Left ventricle myocardium superior (tissue), 1 donor: ENCODE measurements at regions not wholly inside any gene's neighbourhood (a gene's known extent, or its start where the extent isn't known, plus 50 kb on each side); places are given as distances from the start of the nearest gene placed in this dataset.

Source experiments
- ATAC-seq: fragments of 200-7000 bp; cut with Tn5 transposase; one replicate; pipeline ENCODE4 v1.9.1; 2020; ENCODE audit warnings: mild to moderate bottlenecking, moderate library complexity
- DNase-seq: peaks from one replicate; pipeline ENCODE4 v3.0.0-alpha.2; 2020
- intact Hi-C: fragments of 100-400 bp; cut with micrococcal nuclease; formaldehyde crosslinking; loops from one replicate; pipeline ENCODE4 v1.11.0; 2022
- donor health status: DM: no; HTN: yes; CAD: no; lungs with severe emphysema.

GRCh38 chr2:128368437-128369107 is 49.9 kb upstream of the HS6ST1 start:
- DNase-seq (no peak), ATAC-seq (no peak)
- intact Hi-C loops = no loop called here

DNA sequence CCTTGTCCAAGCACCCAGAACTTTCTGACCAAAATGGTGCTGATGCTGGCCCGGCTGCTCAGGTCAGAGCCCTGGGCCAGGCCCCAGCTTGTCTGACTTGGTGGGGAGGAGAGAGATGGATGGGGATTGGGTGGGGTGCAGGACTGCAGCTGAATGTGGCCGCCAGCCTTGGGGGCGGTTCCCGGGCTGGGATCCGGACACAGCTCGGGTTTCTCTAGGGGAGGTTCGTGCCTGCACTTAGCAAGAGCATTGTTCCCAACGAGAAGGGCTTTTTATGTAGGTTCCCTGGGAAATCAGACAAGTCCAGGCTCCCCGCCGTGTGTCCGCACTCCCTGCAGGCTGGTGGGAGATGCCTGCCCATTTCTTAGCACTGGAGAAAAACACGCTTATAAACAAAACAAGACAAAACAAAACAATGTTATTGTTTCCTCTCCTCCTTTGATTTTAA is 50.5 kb upstream of the HS6ST1 start:
- no peak for DNase-seq
- peak; percentile 64 for ATAC-seq
- intact Hi-C loops = no loop called here

DNA sequence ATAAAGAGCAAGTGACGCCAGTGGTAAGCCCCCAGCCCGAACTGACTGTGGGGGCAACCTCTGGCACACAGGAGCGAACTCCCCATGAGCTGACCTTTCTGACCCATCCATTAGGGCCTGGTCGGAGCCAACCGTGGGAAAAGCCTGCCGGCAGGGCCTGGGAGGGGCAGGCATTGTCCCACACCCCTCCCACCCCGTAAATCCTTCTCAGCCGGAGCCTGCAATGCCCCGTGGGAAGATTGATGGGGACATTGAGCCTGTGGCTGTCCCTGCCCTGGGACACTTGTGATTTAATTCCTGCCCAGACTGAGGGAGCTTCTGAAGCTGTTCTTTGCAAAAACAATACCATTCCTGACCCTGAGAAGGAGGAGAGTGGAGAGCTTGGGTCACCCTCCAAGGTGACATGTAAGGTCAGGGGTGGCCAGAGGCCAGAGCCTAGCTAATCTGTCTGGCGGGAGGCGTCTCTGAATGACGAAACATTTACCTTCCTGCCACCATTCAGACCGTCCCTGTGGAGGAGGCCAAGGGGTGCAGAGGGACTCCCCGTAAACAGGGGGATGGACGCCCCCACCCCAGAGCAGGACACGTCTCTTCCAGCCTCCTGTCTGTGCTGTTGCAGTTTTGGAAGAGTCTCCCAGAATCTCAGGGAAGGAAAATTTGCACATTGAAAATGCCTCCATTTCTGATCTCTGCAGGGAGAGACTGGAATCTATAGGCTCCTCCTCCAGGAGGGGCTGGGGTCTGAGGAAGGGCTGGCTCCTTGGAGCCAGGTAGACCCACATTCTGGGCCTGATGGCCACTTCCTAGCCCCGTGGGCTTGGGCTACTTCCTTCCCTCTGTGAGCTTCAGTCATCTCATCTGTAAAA is 51.2 kb upstream of the HS6ST1 start:
- no peak for DNase-seq
- no peak for ATAC-seq
- intact Hi-C loops = no loop called here

DNA sequence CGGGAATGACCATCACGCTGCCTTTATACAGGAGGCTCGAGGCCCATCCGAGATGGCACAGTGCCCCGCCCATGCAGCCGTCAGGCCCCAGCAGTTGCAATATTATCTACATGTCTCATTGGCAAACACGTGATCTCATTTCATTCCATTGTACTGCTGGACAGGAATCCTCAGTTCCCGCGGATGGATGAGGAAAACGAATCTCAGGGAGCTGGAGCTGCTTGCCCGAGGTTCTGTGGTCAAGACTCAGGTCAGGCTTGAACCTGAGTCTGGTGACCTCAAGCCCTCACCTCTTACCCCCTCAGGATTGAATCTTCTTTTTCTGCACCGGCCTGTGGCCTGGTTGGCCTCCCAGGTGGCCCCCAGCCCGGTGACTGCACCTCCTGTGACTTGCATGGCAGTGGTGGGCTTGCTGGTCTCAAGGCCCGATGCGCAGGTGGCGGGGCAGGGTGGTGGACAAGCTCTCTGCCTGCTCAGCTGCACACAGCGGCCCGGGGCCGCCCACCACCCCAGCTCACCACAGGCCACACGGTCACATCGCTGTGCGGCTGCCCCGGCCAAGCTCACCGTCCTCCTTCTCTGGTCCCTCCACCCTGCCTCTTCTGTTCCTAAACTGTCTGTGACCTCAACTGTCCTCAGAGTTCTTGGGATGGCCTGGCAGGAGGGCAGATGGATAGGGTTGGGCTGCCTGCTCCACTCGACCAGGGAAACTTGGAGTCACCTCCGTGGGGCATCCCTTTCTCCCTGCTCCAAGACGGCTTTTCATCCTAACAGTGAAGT is 52.0 kb upstream of the HS6ST1 start:
- DNase-seq (no peak), ATAC-seq (no peak)
- intact Hi-C loops = no loop called here

GRCh38 chr2:128371248-128371630 is 52.6 kb upstream of the HS6ST1 start:
- DNase-seq (no peak), ATAC-seq (no peak)
- intact Hi-C loops = no loop called here

GRCh38 chr2:128371648-128372345 is 53.1 kb upstream of the HS6ST1 start:
- DNase-seq = no peak

DNA sequence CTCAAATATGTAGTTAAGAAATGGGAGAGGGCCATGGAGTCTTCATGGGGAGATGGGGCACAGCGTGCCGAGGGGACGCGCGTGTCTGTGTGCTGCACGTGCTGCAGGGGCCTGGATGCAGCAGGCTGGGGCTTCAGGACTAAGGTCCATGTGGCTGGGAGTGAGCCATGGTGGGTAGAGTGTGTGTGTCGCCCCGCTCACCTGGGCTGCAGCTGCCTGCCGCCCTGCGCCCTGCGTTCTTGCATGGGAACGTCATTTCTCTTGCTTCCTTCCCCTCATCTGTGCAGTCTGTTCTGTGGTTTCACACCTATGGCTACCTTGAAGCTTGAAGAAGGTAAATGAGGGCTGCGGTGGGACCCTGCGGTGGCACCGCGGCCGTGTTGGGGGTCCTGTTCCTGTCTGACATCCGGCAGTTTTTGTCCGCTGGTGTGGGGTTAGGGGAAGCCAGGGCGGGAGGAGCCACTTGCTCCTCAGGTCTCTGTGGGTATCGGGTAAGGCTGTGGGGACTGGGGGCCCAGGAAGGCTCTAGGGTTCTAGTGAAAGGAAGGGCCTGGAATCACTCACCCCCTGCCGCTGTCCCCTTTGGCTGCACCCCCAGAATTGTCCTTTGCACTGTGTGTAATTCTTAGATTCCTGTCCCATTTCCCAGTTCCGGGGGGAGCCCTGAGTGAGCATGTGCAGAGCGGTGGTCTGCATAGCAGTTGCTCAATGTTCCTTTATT is 54.1 kb upstream of the HS6ST1 start:
- intact Hi-C loops = no loop called here
- DNase-seq (no peak), ATAC-seq (no peak)

More at GRCh38 chr2:128371648-128372345, 53.1 kb upstream of the HS6ST1 start:
- ATAC-seq = no peak
- intact Hi-C loops = no loop called here

DNA sequence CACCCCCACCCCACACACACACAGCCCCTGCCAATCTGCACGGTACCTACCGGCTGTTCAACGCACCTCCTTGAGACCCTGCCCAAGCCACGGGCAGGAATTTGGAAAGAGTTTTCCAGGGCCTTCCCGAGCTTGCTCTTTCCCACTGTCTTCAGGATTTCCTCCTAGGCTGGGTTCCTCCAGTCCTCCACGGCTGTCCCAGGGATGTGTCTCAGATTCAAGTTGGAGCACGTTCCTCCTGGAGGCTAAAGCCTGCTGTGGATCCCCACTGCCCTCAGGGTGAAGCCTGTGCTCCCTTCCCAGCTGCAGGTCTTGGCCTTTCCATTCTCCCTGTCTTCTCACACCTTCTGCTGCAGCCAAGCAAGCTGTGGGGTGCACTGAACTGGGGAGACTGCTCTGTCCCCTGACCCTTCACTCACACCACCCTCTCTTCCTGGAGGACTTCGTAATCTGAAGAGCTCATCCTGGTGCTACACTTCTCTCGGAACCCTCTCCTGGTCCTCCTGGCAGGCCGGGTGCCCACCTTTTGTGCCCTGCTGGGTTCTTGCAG is 54.9 kb upstream of the HS6ST1 start:
- DNase-seq (no peak), ATAC-seq (no peak)
- intact Hi-C loops = no loop called here

DNA sequence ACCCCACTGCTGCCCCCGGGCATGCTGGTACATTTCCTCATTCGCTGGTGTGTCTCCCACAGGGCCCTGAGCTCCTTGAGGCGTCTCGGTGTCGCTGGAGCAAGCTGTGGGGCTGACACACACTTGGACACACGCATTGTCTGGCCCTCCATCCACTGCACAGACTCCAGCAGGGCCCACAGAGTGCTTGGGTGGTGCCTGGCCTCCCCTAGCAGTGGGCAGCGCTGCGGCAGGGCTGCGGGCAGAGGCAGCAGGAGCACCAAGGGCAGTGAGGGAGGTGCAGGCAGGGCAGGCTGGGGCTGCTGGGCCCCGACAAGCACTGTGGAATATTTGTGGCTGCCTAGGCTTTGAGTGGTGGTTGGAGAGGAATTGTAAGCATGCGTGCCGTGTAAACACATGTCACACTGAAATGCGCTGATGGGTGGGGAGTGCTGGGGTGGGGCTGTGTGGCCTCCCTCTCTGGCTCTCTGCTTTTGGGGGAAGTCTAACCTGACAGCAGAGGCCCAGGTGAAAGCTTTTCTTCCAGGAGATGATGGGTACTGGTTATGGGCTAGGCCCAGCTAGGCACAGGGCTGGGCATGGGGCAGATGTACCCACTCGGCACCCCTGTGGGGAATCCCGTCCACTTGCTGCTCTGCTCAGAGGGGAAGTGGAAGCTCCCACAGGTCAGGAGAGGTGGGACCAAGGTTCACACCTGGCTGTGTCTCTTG is 55.5 kb upstream of the HS6ST1 start:
- DNase-seq = no peak
- intact Hi-C loops = no loop called here
- no peak for ATAC-seq

GRCh38 chr2:128374711-128375413 is 56.2 kb upstream of the HS6ST1 start:
- ATAC-seq (no peak), DNase-seq (no peak)
- intact Hi-C loops = no loop called here

- ATAC-seq = no peak
Measured at GRCh38 chr2:128375454-128375853, 56.8 kb upstream of the HS6ST1 start.

DNA sequence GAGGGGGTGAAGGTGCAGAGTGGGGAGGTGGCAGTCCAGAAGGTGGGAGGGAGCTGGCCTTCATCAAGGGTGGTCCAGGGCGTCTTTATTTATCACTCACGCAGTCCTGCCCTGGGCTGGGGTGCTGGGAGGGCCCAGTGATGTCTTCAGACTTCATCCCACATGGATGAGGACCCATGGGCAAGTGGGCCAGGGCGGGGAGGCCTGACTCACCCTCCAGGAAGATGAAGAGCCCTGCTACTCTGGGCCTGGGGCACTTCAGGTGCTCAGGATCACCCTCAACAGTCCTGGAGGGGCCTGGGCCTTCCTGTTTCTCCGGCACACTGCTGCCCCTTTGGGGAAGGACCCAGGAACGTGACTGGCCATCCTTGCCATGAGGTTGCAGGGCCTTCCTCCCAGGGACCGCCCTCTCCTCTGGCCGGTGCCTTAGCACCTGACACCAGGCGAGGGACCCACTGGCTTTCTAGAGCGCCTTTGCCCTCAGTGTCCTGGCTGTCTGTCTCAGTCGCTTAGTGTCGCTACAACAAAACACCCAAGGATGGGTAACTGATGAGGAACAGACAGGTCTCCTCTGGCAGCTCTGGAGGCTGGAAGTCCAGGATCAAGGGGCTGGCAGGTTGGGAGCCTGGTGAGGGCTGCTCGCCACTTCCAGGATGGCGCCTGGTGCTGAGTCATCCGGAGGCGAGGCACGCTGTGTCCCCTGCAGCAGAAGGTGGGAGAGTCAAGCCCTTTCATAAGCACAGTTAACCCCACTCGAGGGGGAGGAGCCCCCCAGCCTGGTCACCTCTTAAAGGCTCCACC is 57.8 kb upstream of the HS6ST1 start:
- no peak for DNase-seq
- no peak for ATAC-seq
- intact Hi-C loops = no loop called here

More at GRCh38 chr2:128375454-128375853, 56.8 kb upstream of the HS6ST1 start:
- intact Hi-C loops = no loop called here
- DNase-seq = no peak

- ATAC-seq (no peak), DNase-seq (no peak)
- intact Hi-C loops = no loop called here
Measured at GRCh38 chr2:128377071-128377910, 58.6 kb upstream of the HS6ST1 start.

DNA sequence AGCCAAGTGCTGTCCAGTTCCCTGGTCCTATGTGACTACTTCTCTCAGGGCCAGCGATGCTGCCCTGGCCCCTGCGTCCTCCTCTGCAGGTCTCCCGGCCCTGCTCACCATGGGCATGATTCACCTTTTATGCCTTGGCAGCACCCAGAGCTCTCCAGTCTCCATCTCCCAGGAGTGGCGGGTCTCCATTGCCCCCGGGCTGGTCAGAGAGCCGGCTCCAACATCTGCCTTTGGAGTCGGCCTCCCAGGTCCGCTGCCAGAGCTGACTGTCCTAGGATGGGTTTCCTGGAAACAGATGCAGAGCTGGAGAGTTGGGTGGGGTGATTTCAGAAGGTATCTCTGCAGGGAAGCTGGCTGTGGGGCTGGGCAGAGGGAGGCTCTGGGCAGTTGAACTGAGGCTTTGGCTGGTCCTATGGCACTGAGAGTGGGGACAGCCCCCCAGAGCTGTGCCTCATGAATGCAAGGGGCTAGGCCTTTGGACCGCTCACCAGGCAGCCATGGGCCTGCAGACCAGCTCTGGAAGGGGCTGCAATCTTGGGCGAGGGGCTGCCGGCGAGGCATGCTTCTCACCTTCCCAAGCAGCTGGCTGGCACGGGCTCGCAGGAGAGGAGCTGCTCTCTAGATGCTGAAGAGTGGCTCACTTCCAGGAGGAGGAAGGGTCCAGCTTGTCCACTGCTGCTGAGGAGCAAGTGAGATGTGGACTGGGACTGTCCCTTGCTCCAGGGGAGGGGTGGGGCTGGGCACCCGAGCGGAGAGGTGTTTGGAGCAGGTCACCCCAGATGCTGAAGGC is 59.8 kb upstream of the HS6ST1 start:
- ATAC-seq (no peak), DNase-seq (no peak)
- intact Hi-C loops = no loop called here
